Stimulated activated naive B cell treated with anti-CD40 and anti-IgM and Interleukin-4, amounts not matched to agents 10 μg/mL and 1 μg/mL and 100 μg/mL, for 72 hours (primary cell): ENCODE measurements at regions not wholly inside any gene's neighbourhood (a gene's known extent, or its start where the extent isn't known, plus 50 kb on each side); places are given as distances from the start of the nearest gene placed in this dataset.
"Not testable (repeated sequence)": the region's sequence is repeated elsewhere in the genome, so short reads cannot be mapped to it uniquely, and the experiment has no call there.

Experiments used
- ATAC-seq, 2 donors: fragments of 150-1000 bp; cut with Tn5 transposase; replicated peaks; 2 replicates each; pipeline ENCODE4 v1.10.0; 2021; ENCODE audit warnings: moderate library complexity in 1 of 2
- DNase-seq: peaks from one replicate; pipeline ENCODE4 v3.0.0; 2021
- H3K27ac Mint-ChIP-seq: one replicate; pipeline ENCODE4 v1.8.0; 2022; ENCODE audit warnings: mild to moderate bottlenecking, mixed read lengths
- H3K27me3 Mint-ChIP-seq, 2 donors: one replicate each; pipeline ENCODE4 v1.8.0; 2022; ENCODE audit warnings: mixed read lengths in 2 of 2
- H3K36me3 Mint-ChIP-seq, 2 donors: one replicate each; pipeline ENCODE4 v1.8.0; 2022; ENCODE audit warnings: mixed read lengths in 2 of 2, mild to moderate bottlenecking in 1 of 2
- H3K4me1 Mint-ChIP-seq, 2 donors: one replicate each; pipeline ENCODE4 v1.8.0; 2022; ENCODE audit warnings: mixed read lengths in 2 of 2, mild to moderate bottlenecking in 1 of 2
- H3K4me3 Mint-ChIP-seq, 2 donors: one replicate each; pipeline ENCODE4 v1.8.0; 2022; ENCODE audit warnings: mild to moderate bottlenecking in 2 of 2, mixed read lengths in 2 of 2, moderate library complexity in 1 of 2
- H3K9me3 Mint-ChIP-seq, 2 donors: one replicate each; pipeline ENCODE4 v1.8.0; 2022; ENCODE audit warnings: mixed read lengths in 2 of 2, mild to moderate bottlenecking in 1 of 2

DNA sequence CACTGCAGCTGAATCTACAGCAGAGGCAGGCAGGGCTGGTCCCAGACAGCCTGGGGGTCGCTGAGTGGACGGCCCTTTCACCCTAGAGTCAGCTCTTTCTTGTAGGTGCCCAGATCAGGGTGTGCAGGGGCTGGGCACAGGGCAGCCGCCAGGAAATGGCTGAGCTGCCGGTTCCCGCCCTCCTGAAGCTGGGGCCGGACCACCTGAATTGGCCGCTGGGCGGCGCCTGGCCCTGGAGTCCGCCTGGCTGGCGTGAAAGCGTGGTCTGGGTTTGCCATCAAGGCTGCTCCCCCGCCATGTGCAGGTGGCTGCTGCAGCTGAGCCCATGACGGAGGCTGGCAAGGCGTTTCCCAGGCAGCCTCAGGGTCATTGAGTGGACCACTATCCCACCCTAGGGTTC is 85.7 kb downstream of the POTEM start:
- H3K27me3 Mint-ChIP-seq, H3K9me3 Mint-ChIP-seq, DNase-seq, ATAC-seq, H3K4me1 Mint-ChIP-seq, H3K4me3 Mint-ChIP-seq, H3K36me3 Mint-ChIP-seq, H3K27ac Mint-ChIP-seq: not testable (repeated sequence)

GRCh38 chr14:19053426-19054050 is 86.3 kb downstream of the POTEM start:
- not testable (repeated sequence) for H3K27me3 Mint-ChIP-seq, H3K9me3 Mint-ChIP-seq, H3K4me3 Mint-ChIP-seq, H3K27ac Mint-ChIP-seq, H3K4me1 Mint-ChIP-seq, DNase-seq, H3K36me3 Mint-ChIP-seq
- ATAC-seq, result peak in 1 of 2 donors; percentile 43

- not testable (repeated sequence) for H3K27ac Mint-ChIP-seq, H3K9me3 Mint-ChIP-seq, H3K27me3 Mint-ChIP-seq, H3K4me3 Mint-ChIP-seq, H3K4me1 Mint-ChIP-seq, H3K36me3 Mint-ChIP-seq, DNase-seq, ATAC-seq
Measured at GRCh38 chr14:19054108-19054721, 87.0 kb downstream of the POTEM start.

- not testable (repeated sequence) for H3K27ac Mint-ChIP-seq, H3K4me1 Mint-ChIP-seq, H3K9me3 Mint-ChIP-seq, H3K36me3 Mint-ChIP-seq, H3K27me3 Mint-ChIP-seq, DNase-seq, H3K4me3 Mint-ChIP-seq
- ATAC-seq, result peak in 1 of 2 donors; percentile 48
Measured at GRCh38 chr14:19054934-19055333, 87.7 kb downstream of the POTEM start.

GRCh38 chr14:19059066-19059465 is 91.8 kb downstream of the POTEM start:
- H3K36me3 Mint-ChIP-seq, H3K27ac Mint-ChIP-seq, DNase-seq, H3K4me3 Mint-ChIP-seq, H3K9me3 Mint-ChIP-seq, H3K27me3 Mint-ChIP-seq, H3K4me1 Mint-ChIP-seq, ATAC-seq: not testable (repeated sequence)

GRCh38 chr14:19061689-19062450 is 94.6 kb downstream of the POTEM start:
- not testable (repeated sequence) for DNase-seq, H3K9me3 Mint-ChIP-seq, H3K27ac Mint-ChIP-seq, H3K27me3 Mint-ChIP-seq, H3K36me3 Mint-ChIP-seq, H3K4me3 Mint-ChIP-seq, H3K4me1 Mint-ChIP-seq
- peak in 1 of 2 donors; percentile 82 for ATAC-seq

- not testable (repeated sequence) for DNase-seq, ATAC-seq, H3K27ac Mint-ChIP-seq, H3K4me1 Mint-ChIP-seq, H3K4me3 Mint-ChIP-seq, H3K27me3 Mint-ChIP-seq, H3K9me3 Mint-ChIP-seq, H3K36me3 Mint-ChIP-seq
Measured at GRCh38 chr14:19068957-19069356, 101.7 kb downstream of the POTEM start.

GRCh38 chr14:19072518-19072917 is 105.3 kb downstream of the POTEM start:
- ATAC-seq, result peak in 1 of 2 donors; percentile 12

DNA sequence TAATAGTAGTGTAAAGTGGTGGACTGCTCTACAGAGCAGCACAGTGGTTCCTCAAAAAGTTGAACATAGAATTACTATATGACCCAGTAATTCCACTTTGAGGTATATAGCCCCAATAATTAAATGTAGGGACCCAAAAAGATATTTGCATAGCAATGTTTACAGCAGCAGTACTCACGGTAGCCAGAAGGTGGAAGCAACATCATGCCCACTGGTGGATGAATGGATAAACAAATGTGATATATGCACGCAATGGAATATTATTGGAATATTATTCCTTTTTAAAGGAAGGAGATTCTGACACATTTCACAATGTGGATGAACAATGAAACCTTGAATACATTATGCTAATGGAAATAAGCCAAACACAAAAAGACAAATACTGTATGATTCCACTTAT is 121.4 kb downstream of the POTEM start:
- not testable (repeated sequence) for ATAC-seq, H3K27ac Mint-ChIP-seq, H3K36me3 Mint-ChIP-seq, DNase-seq, H3K4me3 Mint-ChIP-seq, H3K27me3 Mint-ChIP-seq, H3K4me1 Mint-ChIP-seq, H3K9me3 Mint-ChIP-seq

More at GRCh38 chr14:19072518-19072917, 105.3 kb downstream of the POTEM start:
- not testable (repeated sequence) for H3K27me3 Mint-ChIP-seq, H3K4me1 Mint-ChIP-seq, H3K9me3 Mint-ChIP-seq, H3K27ac Mint-ChIP-seq, DNase-seq, H3K36me3 Mint-ChIP-seq, H3K4me3 Mint-ChIP-seq

- ATAC-seq, result peak; percentile 12 to 52
- not testable (repeated sequence) for H3K27me3 Mint-ChIP-seq, H3K36me3 Mint-ChIP-seq, H3K4me1 Mint-ChIP-seq, H3K4me3 Mint-ChIP-seq, DNase-seq, H3K9me3 Mint-ChIP-seq, H3K27ac Mint-ChIP-seq
Measured at GRCh38 chr14:19093227-19093626, 126.0 kb downstream of the POTEM start.

- ATAC-seq, H3K36me3 Mint-ChIP-seq, H3K27me3 Mint-ChIP-seq, H3K4me1 Mint-ChIP-seq, H3K4me3 Mint-ChIP-seq, H3K27ac Mint-ChIP-seq, H3K9me3 Mint-ChIP-seq, DNase-seq: not testable (repeated sequence)
Measured at GRCh38 chr14:19094731-19095130, 127.5 kb downstream of the POTEM start.

DNA sequence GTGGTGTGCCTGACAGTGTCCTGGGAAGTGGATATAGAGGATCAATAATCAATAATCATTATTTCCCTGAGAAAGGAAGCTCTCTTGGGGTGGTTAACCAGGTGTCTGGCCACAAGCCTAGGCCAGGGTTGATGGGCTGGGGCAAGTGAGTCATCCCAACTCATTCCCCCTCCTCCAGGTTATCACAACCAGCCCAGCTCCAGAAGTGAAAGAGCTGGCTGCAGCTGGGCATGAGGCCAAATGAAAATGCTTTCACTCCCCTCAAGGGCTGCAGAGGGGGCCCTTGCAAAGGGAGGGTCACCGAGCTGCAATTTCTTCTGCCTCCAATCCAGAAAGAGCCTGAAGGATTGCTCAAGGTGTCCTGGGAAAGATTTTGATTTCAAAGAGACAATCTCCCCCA is 127.9 kb downstream of the POTEM start:
- ATAC-seq, H3K4me3 Mint-ChIP-seq, H3K9me3 Mint-ChIP-seq, H3K4me1 Mint-ChIP-seq, H3K36me3 Mint-ChIP-seq, H3K27ac Mint-ChIP-seq, H3K27me3 Mint-ChIP-seq, DNase-seq: not testable (repeated sequence)

- not testable (repeated sequence) for H3K36me3 Mint-ChIP-seq, H3K27ac Mint-ChIP-seq, H3K4me3 Mint-ChIP-seq, ATAC-seq, DNase-seq, H3K9me3 Mint-ChIP-seq, H3K27me3 Mint-ChIP-seq, H3K4me1 Mint-ChIP-seq
Measured at GRCh38 chr14:19096467-19096866, 129.2 kb downstream of the POTEM start.

- not testable (repeated sequence) for H3K4me1 Mint-ChIP-seq, DNase-seq, H3K27ac Mint-ChIP-seq, H3K9me3 Mint-ChIP-seq, H3K4me3 Mint-ChIP-seq, ATAC-seq, H3K27me3 Mint-ChIP-seq, H3K36me3 Mint-ChIP-seq
Measured at GRCh38 chr14:19096876-19097275, 129.6 kb downstream of the POTEM start.

GRCh38 chr14:19097306-19097705 is 130.1 kb downstream of the POTEM start:
- H3K27me3 Mint-ChIP-seq, H3K36me3 Mint-ChIP-seq, ATAC-seq, H3K4me1 Mint-ChIP-seq, DNase-seq, H3K9me3 Mint-ChIP-seq, H3K4me3 Mint-ChIP-seq, H3K27ac Mint-ChIP-seq: not testable (repeated sequence)
